BLaER1 treated with 17β-estradiol and CSF1 and Interleukin-3, amounts not matched to agents 10 nM and 100 nM (cell line): ENCODE measurements at regions not wholly inside any gene's neighbourhood (a gene's known extent, or its start where the extent isn't known, plus 50 kb on each side); places are given as distances from the start of the nearest gene placed in this dataset.

ENCODE experiments used
- H3K27ac ChIP-seq, 11 experiments: shearing (Covaris generic); formaldehyde crosslinking; 2 replicates each; pipeline ENCODE4 v1.8.1; 2022
- H3K27me3 ChIP-seq, 11 experiments: shearing (Covaris generic); formaldehyde crosslinking; 2 replicates each; pipeline ENCODE4 v1.8.1; 2022
- H3K36me3 ChIP-seq, 11 experiments: shearing (Covaris generic); formaldehyde crosslinking; 2 replicates each; pipeline ENCODE4 v1.8.1; 2022
- H3K4me1 ChIP-seq, 10 experiments: shearing (Covaris generic); formaldehyde crosslinking; 2 replicates each; pipeline ENCODE4 v1.8.1; 2022
- H3K4me2 ChIP-seq, 11 experiments: shearing (Covaris generic); formaldehyde crosslinking; 2 replicates each; pipeline ENCODE4 v1.8.1; 2022
- H3K4me3 ChIP-seq, 10 experiments: shearing (Covaris generic); formaldehyde crosslinking; 2 replicates each; pipeline ENCODE4 v1.8.1; 2022
- H3K9ac ChIP-seq, 11 experiments: shearing (Covaris generic); formaldehyde crosslinking; 2 replicates each; pipeline ENCODE4 v1.8.1; 2022
- H3K9me3 ChIP-seq, 11 experiments: shearing (Covaris generic); formaldehyde crosslinking; replicated peaks in 1 of 11; 2 replicates each; pipeline ENCODE4 v1.8.1; 2022
- H4K20me1 ChIP-seq, 11 experiments: shearing (Covaris generic); formaldehyde crosslinking; 2 replicates each; pipeline ENCODE4 v1.8.1; 2022
- Cebpa-rat ChIP-seq, 11 experiments: shearing (Covaris generic); IDR thresholded peaks; 2 replicates each; pipeline ENCODE4 v1.8.1; 2022

- no peaks in the 10 kb centered on the region for H3K27me3 ChIP-seq
- no peak overlapping the region for H3K4me3 ChIP-seq
- no peak overlapping the region for H3K4me2 ChIP-seq
- no peak overlapping the region for H3K9ac ChIP-seq
- H3K36me3 ChIP-seq = no peaks in the 10 kb centered on the region
- peaks cover 0 to 10% (median 10%) of the 10 kb centered on the region in 11 experiments; a peak in 15 of 22 replicates for H3K9me3 ChIP-seq
- H3K27ac ChIP-seq = no peak overlapping the region
- TF ChIP-seq Cebpa-rat (IDR thresholded peaks at IDR 0.05) = no peak
- H3K4me1 ChIP-seq = no peaks in the 10 kb centered on the region
- no peaks in the 10 kb centered on the region for H4K20me1 ChIP-seq
These were observed 807.8 kb upstream of the TMEM132C start for GRCh38 chr12:127459166-127459565.

- Histone ChIP-seq H3K9me3 (peaks cover 0 to 10% (median 10%) of the 10 kb centered on the region in 11 experiments; a peak in 15 of 22 replicates), H3K4me1 (no peaks in the 10 kb centered on the region), H3K9ac (no peak overlapping the region), H3K27me3 (no peaks in the 10 kb centered on the region), H3K36me3 (no peaks in the 10 kb centered on the region), H3K27ac (no peak overlapping the region), H4K20me1 (no peaks in the 10 kb centered on the region), H3K4me2 (no peak overlapping the region), H3K4me3 (no peak overlapping the region)
- TF ChIP-seq Cebpa-rat (IDR thresholded peaks at IDR 0.05) = no peak
These were observed 807.3 kb upstream of the TMEM132C start for GRCh38 chr12:127459687-127460086.

- Histone ChIP-seq H3K27me3 (no peaks in the 10 kb centered on the region), H3K4me1 (no peaks in the 10 kb centered on the region), H3K27ac (no peak overlapping the region), H3K4me3 (no peak overlapping the region), H3K4me2 (no peak overlapping the region), H3K36me3 (no peaks in the 10 kb centered on the region), H3K9ac (no peak overlapping the region), H3K9me3 (no peaks in the 10 kb centered on the region), H4K20me1 (no peaks in the 10 kb centered on the region)
- no peak for TF ChIP-seq Cebpa-rat (IDR thresholded peaks at IDR 0.05)
These were observed 803.7 kb upstream of the TMEM132C start for GRCh38 chr12:127463237-127463636.

- no peaks in the 10 kb centered on the region for H4K20me1 ChIP-seq
- H3K27ac ChIP-seq = no peak overlapping the region
- H3K4me1 ChIP-seq = no peaks in the 10 kb centered on the region
- no peaks in the 10 kb centered on the region for H3K36me3 ChIP-seq
- H3K27me3 ChIP-seq = no peaks in the 10 kb centered on the region
- no peak overlapping the region for H3K4me3 ChIP-seq
- no peak overlapping the region for H3K4me2 ChIP-seq
- no peak overlapping the region for H3K9ac ChIP-seq
- H3K9me3 ChIP-seq = peaks cover 0 to 13% (median 7%) of the 10 kb centered on the region in 11 experiments; a peak in 11 of 22 replicates
- no peak for TF ChIP-seq Cebpa-rat (IDR thresholded peaks at IDR 0.05)
These were observed 797.6 kb upstream of the TMEM132C start for GRCh38 chr12:127469331-127469730.

- Histone ChIP-seq H3K9ac (no peak overlapping the region), H3K9me3 (peaks cover 0 to 13% (median 7%) of the 10 kb centered on the region in 11 experiments; a peak in 11 of 22 replicates), H3K36me3 (no peaks in the 10 kb centered on the region), H4K20me1 (no peaks in the 10 kb centered on the region), H3K27me3 (no peaks in the 10 kb centered on the region), H3K4me3 (no peak overlapping the region), H3K27ac (no peak overlapping the region), H3K4me1 (no peaks in the 10 kb centered on the region), H3K4me2 (no peak overlapping the region)
- TF ChIP-seq Cebpa-rat (IDR thresholded peaks at IDR 0.05) = no peak
These were observed 793.2 kb upstream of the TMEM132C start for GRCh38 chr12:127473766-127474165.

- TF ChIP-seq Cebpa-rat (IDR thresholded peaks at IDR 0.05) = no peak
- Histone ChIP-seq H3K9me3 (peaks cover 0 to 7% (median 5%) of the 10 kb centered on the region in 11 experiments; a peak in 3 of 22 replicates), H4K20me1 (no peaks in the 10 kb centered on the region), H3K9ac (no peak overlapping the region), H3K4me3 (no peak overlapping the region), H3K27me3 (no peaks in the 10 kb centered on the region), H3K27ac (no peak overlapping the region), H3K4me2 (no peak overlapping the region), H3K36me3 (no peaks in the 10 kb centered on the region), H3K4me1 (no peaks in the 10 kb centered on the region)
These were observed 787.7 kb upstream of the TMEM132C start for GRCh38 chr12:127479256-127479655.

GRCh38 chr12:127480775-127481314, 786.1 kb upstream of the TMEM132C start:
- Histone ChIP-seq H3K4me1 (no peaks in the 10 kb centered on the region), H3K27ac (no peak overlapping the region), H3K4me3 (no peak overlapping the region), H3K9me3 (peaks cover 0 to 7% (median 5%) of the 10 kb centered on the region in 11 experiments; a peak in 3 of 22 replicates), H3K27me3 (no peaks in the 10 kb centered on the region), H4K20me1 (no peaks in the 10 kb centered on the region), H3K36me3 (no peaks in the 10 kb centered on the region), H3K9ac (no peak overlapping the region), H3K4me2 (no peak overlapping the region)
- no peak for TF ChIP-seq Cebpa-rat (IDR thresholded peaks at IDR 0.05)

GRCh38 chr12:127482950-127483349, 784.0 kb upstream of the TMEM132C start:
- Histone ChIP-seq H3K9ac (no peak overlapping the region), H3K4me2 (no peak overlapping the region), H3K4me3 (no peak overlapping the region), H4K20me1 (no peaks in the 10 kb centered on the region), H3K9me3 (peaks cover 0 to 7% (median 5%) of the 10 kb centered on the region in 11 experiments; a peak in 3 of 22 replicates), H3K36me3 (no peaks in the 10 kb centered on the region), H3K27me3 (no peaks in the 10 kb centered on the region), H3K4me1 (no peaks in the 10 kb centered on the region), H3K27ac (no peak overlapping the region)
- TF ChIP-seq Cebpa-rat (IDR thresholded peaks at IDR 0.05) = no peak

- no peaks in the 10 kb centered on the region for H3K36me3 ChIP-seq
- H3K4me1 ChIP-seq = no peaks in the 10 kb centered on the region
- no peaks in the 10 kb centered on the region for H3K27me3 ChIP-seq
- H3K4me3 ChIP-seq = no peak overlapping the region
- TF ChIP-seq Cebpa-rat (IDR thresholded peaks at IDR 0.05) = no peak
- peaks cover 0 to 7% (median 5%) of the 10 kb centered on the region in 11 experiments; a peak in 3 of 22 replicates for H3K9me3 ChIP-seq
- H4K20me1 ChIP-seq = no peaks in the 10 kb centered on the region
- H3K4me2 ChIP-seq = no peak overlapping the region; a peak in 1 of 22 replicates
- no peak overlapping the region for H3K9ac ChIP-seq
- H3K27ac ChIP-seq = no peak overlapping the region
These were observed 781.4 kb upstream of the TMEM132C start for GRCh38 chr12:127485528-127485927.

GRCh38 chr12:127487031-127487430, 779.9 kb upstream of the TMEM132C start:
- no peak for TF ChIP-seq Cebpa-rat (IDR thresholded peaks at IDR 0.05)
- Histone ChIP-seq H3K9me3 (no peaks in the 10 kb centered on the region), H4K20me1 (no peaks in the 10 kb centered on the region), H3K27ac (no peak overlapping the region), H3K9ac (no peak overlapping the region), H3K27me3 (no peaks in the 10 kb centered on the region), H3K4me2 (no peak overlapping the region), H3K36me3 (no peaks in the 10 kb centered on the region), H3K4me3 (no peak overlapping the region), H3K4me1 (no peaks in the 10 kb centered on the region)
